Lower leg skin (tissue), 4 donors: ENCODE measurements at regions not wholly inside any gene's neighbourhood (a gene's known extent, or its start where the extent isn't known, plus 50 kb on each side); places are given as distances from the start of the nearest gene placed in this dataset.

Source experiments
- DNase-seq, 2 donors: peaks; one replicate each; pipeline ENCODE4 v3.0.0-alpha.2; 2019; ENCODE audit warnings: low spot score in 2 of 2
- H3K4me3 ChIP-seq: fragments of 200-600 bp; sonication (generic); 2 replicates; pipeline ENCODE4 v1.5.1; 2017; ENCODE audit warnings: mild to moderate bottlenecking, low read depth; ENCODE audit not compliant: poor library complexity, severe bottlenecking
- POLR2A ChIP-seq, 2 donors: fragments of 450-650 bp; IDR thresholded peaks; one replicate each; pipeline ENCODE4 v1.6.1; 2016 to 2017; ENCODE audit warnings: antibody characterized with exemption in 2 of 2, mild to moderate bottlenecking in 1 of 2, moderate library complexity in 1 of 2
- WGBS, 2 donors: methylation state at CpG; one replicate each; pipeline ENCODE4 v1.1.5; 2018; 5-methylcytosine and 5-hydroxymethylcytosine counted together
- intact Hi-C: fragments of 100-400 bp; cut with DNase I; formaldehyde crosslinking; loops from one replicate; pipeline ENCODE4 v1.15.0; 2023; ENCODE audit warnings: low total_unique reads
- TF ChIP-seq, protein P1 (sequence below), 3 donors: fragments of 450-650 bp; IDR thresholded peaks; one replicate each; pipeline ENCODE4 v1.5.1; 2016; ENCODE audit warnings: antibody characterized with exemption in 3 of 3, mild to moderate bottlenecking in 3 of 3, moderate library complexity in 2 of 3

DNA sequence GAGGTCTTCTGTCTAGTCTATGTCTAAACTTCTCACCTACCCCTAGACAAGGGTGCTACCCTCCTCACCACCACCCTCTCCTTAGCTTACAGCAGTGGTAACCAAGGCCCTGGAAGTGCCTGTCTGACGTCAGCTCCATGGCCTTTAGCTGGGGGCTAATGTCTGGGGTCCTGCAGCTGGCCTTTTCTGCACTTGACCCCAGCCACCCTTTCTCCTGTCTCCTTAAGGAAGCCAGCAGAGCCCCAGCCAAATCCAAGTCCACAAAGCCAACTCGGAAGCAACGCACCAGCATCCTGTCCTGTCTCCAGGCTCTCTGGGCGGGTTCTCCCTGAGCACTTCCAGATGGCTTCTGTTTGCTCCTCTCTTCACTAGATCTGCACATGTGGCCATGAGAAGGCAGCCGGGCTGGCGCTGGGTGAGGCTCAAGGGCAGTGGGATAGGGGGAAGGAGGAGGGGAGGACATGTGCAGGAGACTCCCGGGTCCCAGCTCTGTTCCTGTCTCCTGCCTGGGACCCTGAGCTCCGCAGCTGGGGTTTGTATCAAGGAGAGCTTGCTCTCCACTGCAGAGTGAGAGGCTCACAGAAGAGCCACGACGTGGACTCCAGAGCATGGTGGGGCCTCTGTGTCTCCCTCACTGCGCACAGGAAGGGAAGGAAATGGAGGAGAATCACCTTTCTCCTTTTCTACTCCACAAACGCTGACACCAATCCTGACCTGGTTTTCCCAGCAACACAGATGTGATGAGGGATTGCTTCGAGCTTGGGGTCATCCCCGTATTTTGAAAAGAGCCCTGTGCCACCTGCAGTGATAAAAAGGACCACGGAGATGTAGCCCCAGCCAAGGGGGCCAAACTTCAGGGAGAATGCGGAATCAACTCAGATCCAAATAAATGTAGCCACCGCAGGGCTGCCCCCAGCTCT is 204.2 kb downstream of the USP12 start:
- WGBS, 2 donors, result 67 to 72% methylated on average over 17 of the region's 17 CpGs
- intact Hi-C loops, result no loop called here
- TF ChIP-seq POLR2A (IDR thresholded peaks at IDR 0.05), result no peak
- TF ChIP-seq, protein P1, sequence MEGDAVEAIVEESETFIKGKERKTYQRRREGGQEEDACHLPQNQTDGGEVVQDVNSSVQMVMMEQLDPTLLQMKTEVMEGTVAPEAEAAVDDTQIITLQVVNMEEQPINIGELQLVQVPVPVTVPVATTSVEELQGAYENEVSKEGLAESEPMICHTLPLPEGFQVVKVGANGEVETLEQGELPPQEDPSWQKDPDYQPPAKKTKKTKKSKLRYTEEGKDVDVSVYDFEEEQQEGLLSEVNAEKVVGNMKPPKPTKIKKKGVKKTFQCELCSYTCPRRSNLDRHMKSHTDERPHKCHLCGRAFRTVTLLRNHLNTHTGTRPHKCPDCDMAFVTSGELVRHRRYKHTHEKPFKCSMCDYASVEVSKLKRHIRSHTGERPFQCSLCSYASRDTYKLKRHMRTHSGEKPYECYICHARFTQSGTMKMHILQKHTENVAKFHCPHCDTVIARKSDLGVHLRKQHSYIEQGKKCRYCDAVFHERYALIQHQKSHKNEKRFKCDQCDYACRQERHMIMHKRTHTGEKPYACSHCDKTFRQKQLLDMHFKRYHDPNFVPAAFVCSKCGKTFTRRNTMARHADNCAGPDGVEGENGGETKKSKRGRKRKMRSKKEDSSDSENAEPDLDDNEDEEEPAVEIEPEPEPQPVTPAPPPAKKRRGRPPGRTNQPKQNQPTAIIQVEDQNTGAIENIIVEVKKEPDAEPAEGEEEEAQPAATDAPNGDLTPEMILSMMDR (IDR thresholded peaks at IDR 0.05), result no peak
- no peak for DNase-seq
- no peak overlapping the region for H3K4me3 ChIP-seq

DNA sequence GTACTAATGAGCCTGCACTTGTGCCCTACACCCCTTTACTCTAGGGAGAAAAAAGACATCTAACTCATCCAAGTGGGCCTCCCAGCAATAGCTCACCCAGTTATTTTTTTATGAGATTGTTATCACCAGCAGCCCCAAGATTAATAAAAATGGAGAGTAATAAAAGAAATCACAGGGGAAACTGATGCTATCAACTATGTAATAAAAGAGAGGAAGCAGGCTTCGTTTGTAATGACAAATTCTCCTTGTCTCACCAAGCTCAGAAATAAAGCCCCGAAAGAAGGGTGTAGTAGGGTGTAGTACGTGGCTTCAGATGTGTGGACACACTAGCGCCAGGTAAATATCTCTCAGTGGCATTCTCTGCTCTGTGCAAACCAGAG is 204.9 kb downstream of the USP12 start:
- H3K4me3 ChIP-seq, result no peak overlapping the region
- no peak for TF ChIP-seq POLR2A (IDR thresholded peaks at IDR 0.05)
- TF ChIP-seq, protein P1 (IDR thresholded peaks at IDR 0.05), result no peak
- no peak for DNase-seq
- intact Hi-C loops, result no loop called here
- WGBS, 2 donors, result 79 to 81% methylated on average over 4 of the region's 4 CpGs

DNA sequence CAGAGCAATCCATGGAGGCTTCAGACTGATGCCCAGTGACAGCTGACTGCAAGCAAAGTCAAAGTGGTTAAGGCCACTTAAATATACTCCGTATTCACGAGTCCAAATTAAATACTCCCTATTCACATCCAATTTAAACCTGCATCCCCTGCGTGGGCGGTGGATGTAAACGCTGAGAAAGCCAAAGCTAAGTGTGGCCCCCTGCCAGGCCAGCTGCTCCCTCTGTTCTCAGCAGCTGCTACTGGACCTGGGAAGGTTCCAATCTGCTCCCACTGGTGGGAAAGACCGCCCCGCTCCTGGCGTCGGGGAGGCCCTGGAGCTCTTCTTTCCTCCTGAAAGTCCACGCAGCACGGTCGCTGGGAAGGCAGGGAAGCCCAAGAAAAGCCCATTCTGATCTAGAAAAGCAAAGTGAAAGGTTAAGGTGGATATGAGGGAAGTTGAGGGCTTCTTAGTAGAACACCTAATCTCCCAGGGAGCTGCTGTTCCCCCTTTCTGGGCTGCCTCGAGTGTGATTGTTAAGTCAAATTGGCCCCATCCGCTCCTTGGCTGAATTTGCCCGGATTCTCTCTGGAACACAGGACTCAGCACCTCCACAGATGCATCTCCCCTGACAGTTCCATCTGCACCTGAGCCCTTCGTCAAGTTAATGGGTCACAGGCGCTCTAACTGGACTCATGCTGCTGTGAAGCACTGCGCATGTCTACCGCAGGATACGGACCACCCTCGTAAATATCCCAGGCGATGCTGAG is 205.5 kb downstream of the USP12 start:
- DNase-seq, result no peak
- intact Hi-C loops, result no loop called here
- TF ChIP-seq POLR2A (IDR thresholded peaks at IDR 0.05), result no peak
- TF ChIP-seq, protein P1 (IDR thresholded peaks at IDR 0.05), result no peak
- H3K4me3 ChIP-seq, result no peak overlapping the region
- 61 to 64% methylated on average over 22 of the region's 22 CpGs for WGBS, 2 donors

DNA sequence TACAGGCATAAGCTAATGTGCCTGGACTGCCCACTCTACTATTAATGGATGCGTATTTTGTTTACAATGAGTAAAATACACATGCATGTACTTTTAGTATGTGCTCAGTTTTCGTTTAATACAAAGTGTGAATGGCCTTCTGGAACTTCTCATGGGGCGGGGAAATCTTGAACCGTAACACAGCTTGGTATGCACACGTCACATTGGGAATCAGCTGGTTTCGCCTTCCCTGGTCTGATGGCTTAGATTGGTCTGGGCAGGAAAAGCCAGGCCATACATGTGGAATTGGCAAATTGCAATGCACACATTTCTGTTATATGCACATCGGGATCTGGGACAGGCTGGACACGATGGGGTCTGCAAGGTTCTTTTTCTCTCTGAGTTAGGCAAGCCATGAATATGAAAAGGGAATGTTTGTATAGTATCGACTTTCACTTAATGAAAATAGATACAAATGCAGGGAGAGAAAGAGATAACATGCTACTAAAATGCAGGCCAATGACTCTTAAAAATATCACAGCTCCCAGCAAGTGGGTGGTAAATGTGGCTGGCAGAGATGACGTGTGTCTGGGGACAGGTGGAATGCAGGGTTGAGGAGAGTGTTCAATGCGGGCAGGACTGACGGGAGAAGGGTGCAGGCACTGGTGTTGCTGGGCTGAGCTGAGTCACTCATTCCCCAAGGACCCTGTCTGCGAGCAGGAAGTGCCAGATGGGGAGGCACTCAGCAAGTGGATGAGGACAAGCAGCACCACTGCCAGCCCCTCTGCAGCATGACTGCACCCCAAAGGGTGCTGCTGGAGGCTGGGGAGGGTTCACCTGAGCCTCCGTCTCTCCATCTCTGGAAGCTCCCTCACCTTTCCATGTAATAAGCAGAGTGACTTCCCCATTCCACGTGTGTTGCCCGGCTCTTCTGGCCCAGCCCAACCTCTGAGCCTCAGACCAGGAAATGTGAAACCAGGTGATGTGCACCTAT is 204.0 kb upstream of the GPR12 start:
- TF ChIP-seq, protein P1 (IDR thresholded peaks at IDR 0.05), result no peak
- TF ChIP-seq POLR2A (IDR thresholded peaks at IDR 0.05), result no peak
- WGBS, 2 donors, result 70 to 75% methylated on average over 16 of the region's 16 CpGs
- DNase-seq, result no peak

DNA sequence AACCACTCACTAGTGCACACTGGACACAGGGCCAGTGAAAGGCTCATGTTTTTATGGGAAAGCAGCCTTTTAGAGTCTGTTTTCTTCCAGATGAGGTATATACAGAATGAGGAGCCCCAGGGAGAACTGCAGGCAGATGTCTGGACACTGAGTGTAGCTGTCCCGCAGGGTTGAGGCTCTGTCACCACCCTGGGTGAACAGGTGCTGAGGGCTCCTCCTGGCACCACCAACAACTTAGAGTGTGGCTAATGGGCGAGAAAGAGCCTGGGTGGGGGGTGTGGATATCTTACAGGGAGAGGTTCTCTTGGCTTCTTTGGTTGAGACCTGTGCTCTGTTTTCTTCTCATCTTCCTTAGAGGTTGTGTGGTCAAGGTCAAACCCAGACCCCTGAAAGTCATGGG is 202.1 kb upstream of the GPR12 start:
- H3K4me3 ChIP-seq, result no peak overlapping the region
- no peak for DNase-seq
- TF ChIP-seq, protein P1 (IDR thresholded peaks at IDR 0.05), result no peak
- no peak for TF ChIP-seq POLR2A (IDR thresholded peaks at IDR 0.05)
- intact Hi-C loops, result no loop called here
- WGBS, 2 donors, result 87 to 95% methylated on average over 2 of the region's 2 CpGs

More for the DNA sequence above, 204.0 kb upstream of the GPR12 start:
- no peak overlapping the region for H3K4me3 ChIP-seq
- intact Hi-C loops, result no loop called here
